Endothelial cell of umbilical vein (primary cell): ENCODE measurements at regions not wholly inside any gene's neighbourhood (a gene's known extent, or its start where the extent isn't known, plus 50 kb on each side); places are given as distances from the start of the nearest gene placed in this dataset.

ENCODE experiments used
- BruUV-seq: library from RNA; stranded (reverse); fragments of 400-500 nt; replicated peaks from 2 replicates; lab custom pipeline; 2021; lab: Mats Ljungman, UMichigan
- CTCF ChIA-PET: fragments of 300-600, 350-600 bp; sonication (Branson Sonifier 250); formaldehyde crosslinking; loops from one replicate; lab custom pipeline; 2021; ENCODE audit warnings: antibody characterized with exemption, inconsistent platforms; lab: Charles Lee
- POLR2A ChIA-PET: fragments of 300-600, 350-600 bp; sonication (Branson Sonifier 250); formaldehyde crosslinking; loops from one replicate; lab custom pipeline; 2021; ENCODE audit warnings: antibody characterized with exemption, inconsistent platforms; lab: Charles Lee
- DNase-seq: peaks from one replicate; pipeline ENCODE4 v3.0.0-alpha.2; 2011; ENCODE audit warnings: low read depth, low spot score
- FAIRE-seq: peaks from 2 replicates; lab custom pipeline; 2011; peaks lifted over from hg19 to GRCh38; lab: Jason Lieb, UNC
- H2AFZ ChIP-seq: 2 replicates; pipeline ENCODE4 v1.6.0; 2012; ENCODE audit warnings: low read depth, low read length, control low read depth, inconsistent platforms
- H3K27ac ChIP-seq: 2 replicates; pipeline ENCODE4 v1.5.1; 2011; ENCODE audit warnings: low read depth, mild to moderate bottlenecking, control low read depth, low read length, moderate library complexity; ENCODE audit not compliant: insufficient read depth
- H3K27me3 ChIP-seq, 2 experiments: 2 replicates each; pipeline versions ENCODE4 v1.6.0 to v1.6.1; 2011; ENCODE audit warnings: low read length in 2 of 2, mixed read lengths in 1 of 2; ENCODE audit not compliant: control insufficient read depth in 2 of 2, insufficient read depth in 2 of 2
- H3K36me3 ChIP-seq, 2 experiments: 2 replicates in 1 of 2; 3 replicates in 1 of 2; pipeline ENCODE4 v1.5.1; 2011; ENCODE audit warnings: low read length in 2 of 2, mild to moderate bottlenecking in 1 of 2, moderate library complexity in 1 of 2; ENCODE audit not compliant: control insufficient read depth in 2 of 2, insufficient read depth in 2 of 2; ENCODE audit errors: extremely low read depth in 1 of 2
- H3K4me1 ChIP-seq: 3 replicates; pipeline ENCODE4 v1.5.1; 2011; ENCODE audit warnings: mild to moderate bottlenecking, low read length; ENCODE audit not compliant: control insufficient read depth, insufficient read depth; ENCODE audit errors: extremely low read depth
- H3K4me2 ChIP-seq: 2 replicates; pipeline ENCODE4 v1.6.1; 2011; ENCODE audit warnings: low read length, control low read depth, mixed read lengths; ENCODE audit not compliant: insufficient read depth
- H3K4me3 ChIP-seq, 3 experiments: fragments of 200-600 bp in 1 of 3; sonication (generic), shearing (Covaris generic) in 1 of 3; replicated peaks in 1 of 3; 2 replicates each; pipeline ENCODE4 v1.5.1; 2011 to 2016; ENCODE audit warnings: control low read depth in 3 of 3, low read length in 3 of 3, mild to moderate bottlenecking in 2 of 3, inconsistent platforms in 1 of 3, low read depth in 1 of 3, moderate library complexity in 1 of 3; ENCODE audit not compliant: insufficient read depth in 1 of 3
- H3K79me2 ChIP-seq: 2 replicates; pipeline ENCODE4 v1.6.0; 2012; ENCODE audit warnings: low read length, inconsistent platforms; ENCODE audit not compliant: control insufficient read depth, insufficient read depth
- H3K9ac ChIP-seq: replicated peaks from 2 replicates; pipeline ENCODE3; 2011; ENCODE audit warnings: low read length, control low read depth; ENCODE audit not compliant: insufficient read depth; ENCODE audit errors: extremely low read depth
- H3K9me1 ChIP-seq: replicated peaks from 3 replicates; pipeline ENCODE4 v1.6.0; 2011; ENCODE audit warnings: mild to moderate bottlenecking, low read length; ENCODE audit not compliant: control insufficient read depth, insufficient read depth; ENCODE audit errors: extremely low read depth
- H3K9me3 ChIP-seq: replicated peaks from 2 replicates; pipeline ENCODE4 v1.5.1; 2012; ENCODE audit warnings: low read length, inconsistent platforms; ENCODE audit not compliant: control insufficient read depth, insufficient read depth
- H4K20me1 ChIP-seq: replicated peaks from 2 replicates; pipeline ENCODE3; 2011; ENCODE audit warnings: mild to moderate bottlenecking, low read length; ENCODE audit not compliant: control insufficient read depth, insufficient read depth; ENCODE audit errors: extremely low read depth
- CTCF ChIP-seq, 2 donors: IDR thresholded peaks; 1 replicate in 1 of 2; 2 replicates in 1 of 2; pipeline ENCODE4 v1.5.1; 2011; ENCODE audit warnings: low read length in 2 of 2, mild to moderate bottlenecking in 2 of 2, moderate library complexity in 2 of 2, control low read depth in 1 of 2, inconsistent platforms in 1 of 2, low read depth in 1 of 2; ENCODE audit not compliant: insufficient read depth in 1 of 2; ENCODE audit errors: extremely low read depth in 1 of 2
- EZH2 ChIP-seq: IDR thresholded peaks from 2 replicates; pipeline ENCODE4 v1.6.1; 2012; ENCODE audit warnings: borderline replicate concordance, low read depth, mild to moderate bottlenecking, moderate library complexity, low read length, inconsistent platforms; ENCODE audit not compliant: severe bottlenecking
- FOS ChIP-seq: IDR thresholded peaks from 2 replicates; pipeline ENCODE4 v1.6.1; 2011; ENCODE audit warnings: mild to moderate bottlenecking, low read length, moderate library complexity, borderline replicate concordance; ENCODE audit not compliant: insufficient read depth
- GATA2 ChIP-seq: IDR thresholded peaks from 2 replicates; pipeline ENCODE4 v1.7.0; 2011; ENCODE audit warnings: low read depth, mild to moderate bottlenecking, moderate library complexity, mixed read lengths, low read length; ENCODE audit not compliant: insufficient read length, insufficient read depth
- JUN ChIP-seq: IDR thresholded peaks from 2 replicates; pipeline ENCODE4 v1.6.1; 2011; ENCODE audit warnings: borderline replicate concordance, low read depth; ENCODE audit not compliant: insufficient read length, insufficient read depth
- MAX ChIP-seq: IDR thresholded peaks from 2 replicates; pipeline ENCODE4 v1.6.1; 2011; ENCODE audit not compliant: insufficient read depth, insufficient read length
- MYC ChIP-seq: IDR thresholded peaks from one replicate; pipeline ENCODE4 v1.6.1; 2011; ENCODE audit warnings: mild to moderate bottlenecking, low read depth, low read length
- POLR2A ChIP-seq: IDR thresholded peaks from 2 replicates; pipeline ENCODE4 v1.6.1; 2012; ENCODE audit warnings: low read depth, mild to moderate bottlenecking, control low read depth, low read length
- POLR2AphosphoS5 ChIP-seq: IDR thresholded peaks from 2 replicates; pipeline ENCODE4 v1.6.1; 2012; ENCODE audit warnings: low read depth, mild to moderate bottlenecking, control low read depth, low read length, moderate library complexity; ENCODE audit not compliant: insufficient read depth
- dilution Hi-C: fragments of 300-500 bp; cut with MboI; formaldehyde crosslinking; loops from one replicate; pipeline ENCODE4 v1.15.0; 2019; ENCODE audit warnings: low sequenced_read_pairs; ENCODE audit not compliant: extremely low pct_ligation_motif_present
- intact Hi-C: fragments of 100-400 bp; cut with micrococcal nuclease; formaldehyde crosslinking; loops from one replicate; pipeline ENCODE4 v1.10.0; 2022

- Histone ChIP-seq H3K36me3 (no peaks in the 10 kb centered on the region), H3K27ac (no peak overlapping the region), H3K27me3 (no peaks in the 10 kb centered on the region), H3K9ac (no peak overlapping the region), H3K9me3 (no peaks in the 10 kb centered on the region), H3K4me2 (no peak overlapping the region), H2AFZ (no peak overlapping the region), H3K9me1 (no peaks in the 10 kb centered on the region), H4K20me1 (no peaks in the 10 kb centered on the region), H3K79me2 (no peaks in the 10 kb centered on the region), H3K4me3 (no peak overlapping the region), H3K4me1 (no peaks in the 10 kb centered on the region)
- DNase-seq (no peak), FAIRE-seq (no peak)
- POLR2A ChIA-PET: no interaction called here
- intact Hi-C loops (no loop called here), dilution Hi-C loops (no loop called here)
- TF ChIP-seq FOS (no peak), GATA2 (no peak), MYC (no peak), EZH2 (no peak), POLR2A (no peak), MAX (no peak), POLR2AphosphoS5 (no peak), CTCF (IDR thresholded peaks at IDR 0.05; ENCODE audit: extremely low read depth in 1 of 2, insufficient read depth in 1 of 2, low read depth in 1 of 2, low read length in 2 of 2) (no peak), JUN (no peak)
- BruUV-seq: no TSS peak
- CTCF ChIA-PET: no interaction called here
Observed at GRCh38 chr6:119965900-119966299, 616.3 kb upstream of the MAN1A1 start.
